Bronchial epithelial cell (primary cell): ENCODE measurements at regions not wholly inside any gene's neighbourhood (a gene's known extent, or its start where the extent isn't known, plus 50 kb on each side); places are given as distances from the start of the nearest gene placed in this dataset.
A peak's percentile ranks its signal among the peaks of the same experiment; 100 is the strongest.

Experiments used
- DNase-seq: peaks from one replicate; pipeline ENCODE4 v3.0.0-alpha.2; 2010; ENCODE audit warnings: low read depth
- FAIRE-seq: peaks from 2 replicates; lab custom pipeline; 2011; peaks lifted over from hg19 to GRCh38; lab: Jason Lieb, UNC
- H3K27me3 ChIP-seq: 2 replicates; pipeline ENCODE4 v1.5.1; 2011; ENCODE audit warnings: low read length; ENCODE audit not compliant: control insufficient read depth, insufficient read depth
- H3K36me3 ChIP-seq: 2 replicates; pipeline ENCODE4 v1.5.1; 2011; ENCODE audit warnings: low read length; ENCODE audit not compliant: control insufficient read depth, insufficient read depth
- H3K4me3 ChIP-seq: 2 replicates; pipeline ENCODE4 v1.5.1; 2011; ENCODE audit warnings: mild to moderate bottlenecking, low read depth, low read length, control low read depth
- CTCF ChIP-seq: IDR thresholded peaks from 2 replicates; pipeline ENCODE4 v1.5.1; 2011; ENCODE audit warnings: mild to moderate bottlenecking, moderate library complexity, low read length, control low read depth, inconsistent platforms; ENCODE audit not compliant: insufficient read depth, severe bottlenecking

- FAIRE-seq (no peak), DNase-seq (no peak)
- no peaks in the 10 kb centered on the region for H3K27me3 ChIP-seq
- H3K4me3 ChIP-seq = no peak overlapping the region
- TF ChIP-seq CTCF = no peak
- H3K36me3 ChIP-seq = peaks cover 2% of the 10 kb centered on the region
Measured at GRCh38 chr10:6815346-6815745, 235.3 kb upstream of the PRKCQ start.

- FAIRE-seq (no peak), DNase-seq (no peak)
Measured at GRCh38 chr10:6813856-6814255, 233.8 kb upstream of the PRKCQ start.

GRCh38 chr10:6813306-6813705 is 233.2 kb upstream of the PRKCQ start:
- no peak for FAIRE-seq
- Histone ChIP-seq H3K4me3 (no peak overlapping the region), H3K27me3 (no peaks in the 10 kb centered on the region), H3K36me3 (no peaks in the 10 kb centered on the region)
- no peak for TF ChIP-seq CTCF
- no peak for DNase-seq

More at GRCh38 chr10:6813856-6814255, 233.8 kb upstream of the PRKCQ start:
- Histone ChIP-seq H3K27me3 (no peaks in the 10 kb centered on the region), H3K36me3 (peaks cover 1% of the 10 kb centered on the region), H3K4me3 (no peak overlapping the region)
- TF ChIP-seq CTCF = no peak

- no peak for TF ChIP-seq CTCF
- no peaks in the 10 kb centered on the region for H3K36me3 ChIP-seq
- FAIRE-seq (peak; percentile 77), DNase-seq (peak; percentile 56)
- H3K27me3 ChIP-seq = no peaks in the 10 kb centered on the region
- no peak overlapping the region for H3K4me3 ChIP-seq
Measured at GRCh38 chr10:6811153-6811552, 231.1 kb upstream of the PRKCQ start.

- TF ChIP-seq CTCF = no peak
- Histone ChIP-seq H3K27me3 (no peaks in the 10 kb centered on the region), H3K4me3 (no peak overlapping the region), H3K36me3 (no peaks in the 10 kb centered on the region)
- no peak for DNase-seq
- FAIRE-seq = no peak
Measured at GRCh38 chr10:6803427-6803783, 223.3 kb upstream of the PRKCQ start.

GRCh38 chr10:6802759-6803426 is 222.8 kb upstream of the PRKCQ start:
- DNase-seq (no peak), FAIRE-seq (no peak)
- H3K27me3 ChIP-seq = no peaks in the 10 kb centered on the region
- H3K36me3 ChIP-seq = no peaks in the 10 kb centered on the region
- H3K4me3 ChIP-seq = no peak overlapping the region
- TF ChIP-seq CTCF = no peak
